MCF 10A (cell line): ENCODE measurements at regions not wholly inside any gene's neighbourhood (a gene's known extent, or its start where the extent isn't known, plus 50 kb on each side); places are given as distances from the start of the nearest gene placed in this dataset.

Experiments used
- BruUV-seq: library from RNA; stranded (reverse); fragments of 400-500 nt; replicated peaks from 2 replicates; lab custom pipeline; 2021; lab: Mats Ljungman, UMichigan
- CTCF ChIA-PET: fragments of 300-600 bp; sonication (Branson Sonifier 250); formaldehyde crosslinking; extraction: SDS; loops from one replicate; lab custom pipeline; 2021; ENCODE audit warnings: antibody characterized with exemption, inconsistent platforms; lab: Yijun Ruan, JAX
- POLR2A ChIA-PET: fragments of 300-600, 350-650 bp; sonication (Branson Sonifier 250); formaldehyde crosslinking; extraction: SDS; loops from one replicate; lab custom pipeline; 2020; ENCODE audit warnings: antibody characterized with exemption, inconsistent platforms; lab: Yijun Ruan, JAX
- DNase-seq: peaks from one replicate; pipeline ENCODE4 v3.0.0-alpha.2; 2018; ENCODE audit not compliant: unreplicated experiment
- H3K27ac Mint-ChIP-seq: one replicate; pipeline ENCODE4 v1.8.0; 2022; ENCODE audit warnings: mild to moderate bottlenecking, low read depth, mixed read lengths; ENCODE audit not compliant: unreplicated experiment
- H3K27me3 Mint-ChIP-seq: one replicate; pipeline ENCODE4 v1.8.0; 2022; ENCODE audit warnings: mixed read lengths; ENCODE audit not compliant: insufficient read depth, unreplicated experiment
- H3K36me3 Mint-ChIP-seq: one replicate; pipeline ENCODE4 v1.8.0; 2022; ENCODE audit warnings: mild to moderate bottlenecking, moderate library complexity, mixed read lengths; ENCODE audit not compliant: insufficient read depth, unreplicated experiment
- H3K4me1 Mint-ChIP-seq: one replicate; pipeline ENCODE4 v1.8.0; 2022; ENCODE audit warnings: mixed read lengths; ENCODE audit not compliant: insufficient read depth, unreplicated experiment
- H3K4me3 Mint-ChIP-seq: one replicate; pipeline ENCODE4 v1.8.0; 2022; ENCODE audit warnings: mild to moderate bottlenecking, moderate library complexity, mixed read lengths; ENCODE audit not compliant: unreplicated experiment
- H3K9me3 Mint-ChIP-seq: one replicate; pipeline ENCODE4 v1.8.0; 2022; ENCODE audit warnings: mixed read lengths; ENCODE audit not compliant: unreplicated experiment
- CTCF ChIP-seq: fragments of 200-600 bp; IDR thresholded peaks from one replicate; pipeline ENCODE4 v1.8.0; 2022; ENCODE audit warnings: antibody characterized with exemption, mild to moderate bottlenecking; ENCODE audit not compliant: unreplicated experiment
- intact Hi-C: fragments of 100-400 bp; cut with micrococcal nuclease; formaldehyde crosslinking; loops from 2 replicates; pipeline ENCODE4 v1.14.1; 2022

GRCh38 chr9:28620011-28620410, 1046.7 kb upstream of the C9orf72 start:
- Mint-ChIP-seq H3K9me3 (peaks cover 9% of the 10 kb centered on the region), H3K4me1 (no peaks in the 10 kb centered on the region), H3K27ac (no peak overlapping the region), H3K27me3 (no peaks in the 10 kb centered on the region), H3K4me3 (no peak overlapping the region), H3K36me3 (no peaks in the 10 kb centered on the region)
- TF ChIP-seq CTCF = no peak
- ChIA-PET POLR2A (interaction anchor here (1.4 kb wide), 1 partner anchor 11 kb away, joined by 3 read pairs; no protein-coding TSS in a partner anchor), CTCF (no interaction called here)
- no TSS peak for BruUV-seq
- intact Hi-C loops = no loop called here
- DNase-seq = no peak

GRCh38 chr9:28620661-28621060, 1047.4 kb upstream of the C9orf72 start:
- Mint-ChIP-seq H3K4me1 (no peaks in the 10 kb centered on the region), H3K27me3 (no peaks in the 10 kb centered on the region), H3K9me3 (peaks cover 9% of the 10 kb centered on the region), H3K36me3 (no peaks in the 10 kb centered on the region), H3K4me3 (no peak overlapping the region), H3K27ac (no peak overlapping the region)
- BruUV-seq = no TSS peak
- intact Hi-C loops = no loop called here
- no peak for TF ChIP-seq CTCF
- CTCF ChIA-PET = no interaction called here
- DNase-seq = no peak
- POLR2A ChIA-PET = interaction anchor here (1.4 kb wide), 1 partner anchor 12 kb away, joined by 3 read pairs; no protein-coding TSS in a partner anchor

GRCh38 chr9:28624771-28625170, 1051.5 kb upstream of the C9orf72 start:
- TF ChIP-seq CTCF = no peak
- no peaks in the 10 kb centered on the region for H3K36me3 Mint-ChIP-seq
- no peaks in the 10 kb centered on the region for H3K27me3 Mint-ChIP-seq
- intact Hi-C loops = no loop called here
- H3K27ac Mint-ChIP-seq = no peak overlapping the region
- POLR2A ChIA-PET = no interaction called here
- no peak overlapping the region for H3K4me3 Mint-ChIP-seq
- no peaks in the 10 kb centered on the region for H3K4me1 Mint-ChIP-seq
- BruUV-seq = no TSS peak
- peaks cover 9% of the 10 kb centered on the region for H3K9me3 Mint-ChIP-seq
- DNase-seq = no peak
- CTCF ChIA-PET = no interaction called here

- no peaks in the 10 kb centered on the region for H3K27me3 Mint-ChIP-seq
- H3K9me3 Mint-ChIP-seq = peaks cover 8% of the 10 kb centered on the region
- CTCF ChIA-PET = no interaction called here
- POLR2A ChIA-PET = no interaction called here
- TF ChIP-seq CTCF = no peak
- no TSS peak for BruUV-seq
- no peak for DNase-seq
- intact Hi-C loops = no loop called here
- no peaks in the 10 kb centered on the region for H3K36me3 Mint-ChIP-seq
- H3K4me1 Mint-ChIP-seq = no peaks in the 10 kb centered on the region
- H3K4me3 Mint-ChIP-seq = no peak overlapping the region
- H3K27ac Mint-ChIP-seq = no peak overlapping the region
Observed at GRCh38 chr9:28628031-28628430, 1054.8 kb upstream of the C9orf72 start.
